Activated CD4-positive, alpha-beta T cell treated with anti-CD3 and anti-CD28 coated beads, Interleukin-10, Interleukin-2, amounts not matched to agents 100 ng/mL and 50 ng/mL, durations not matched to agents 16 hours and 8 hours (primary cell): ENCODE measurements at regions not wholly inside any gene's neighbourhood (a gene's known extent, or its start where the extent isn't known, plus 50 kb on each side); places are given as distances from the start of the nearest gene placed in this dataset.

ENCODE experiments used
- DNase-seq: peaks from one replicate; pipeline ENCODE4 v3.0.0-alpha.2; 2020

GRCh38 chr10:78794736-78795455 lies 273.9 kb upstream of the ZMIZ1 start:
- DNase-seq, result no peak

GRCh38 chr10:78798976-78799730 lies 269.6 kb upstream of the ZMIZ1 start:
- DNase-seq, result no peak

DNA sequence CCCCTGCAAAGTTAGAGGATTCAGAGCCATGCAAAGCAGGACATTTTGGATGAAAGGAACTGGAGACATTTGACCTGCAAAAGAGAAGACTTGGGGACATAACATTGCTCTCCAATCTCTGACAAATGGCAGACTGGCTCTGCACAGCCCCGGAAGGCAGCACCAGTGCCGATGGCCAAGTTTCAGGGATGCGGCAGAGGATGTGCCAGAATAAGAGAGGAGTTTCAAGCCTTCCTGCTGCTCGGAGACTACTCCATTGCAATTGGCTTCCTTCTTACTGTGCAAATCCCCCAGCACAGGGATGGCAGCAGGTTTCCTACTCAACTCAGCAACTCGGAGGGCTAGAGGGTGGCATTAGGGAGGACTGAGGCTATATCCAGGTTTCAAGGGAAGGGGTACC lies 268.8 kb upstream of the ZMIZ1 start:
- DNase-seq, result no peak

DNA sequence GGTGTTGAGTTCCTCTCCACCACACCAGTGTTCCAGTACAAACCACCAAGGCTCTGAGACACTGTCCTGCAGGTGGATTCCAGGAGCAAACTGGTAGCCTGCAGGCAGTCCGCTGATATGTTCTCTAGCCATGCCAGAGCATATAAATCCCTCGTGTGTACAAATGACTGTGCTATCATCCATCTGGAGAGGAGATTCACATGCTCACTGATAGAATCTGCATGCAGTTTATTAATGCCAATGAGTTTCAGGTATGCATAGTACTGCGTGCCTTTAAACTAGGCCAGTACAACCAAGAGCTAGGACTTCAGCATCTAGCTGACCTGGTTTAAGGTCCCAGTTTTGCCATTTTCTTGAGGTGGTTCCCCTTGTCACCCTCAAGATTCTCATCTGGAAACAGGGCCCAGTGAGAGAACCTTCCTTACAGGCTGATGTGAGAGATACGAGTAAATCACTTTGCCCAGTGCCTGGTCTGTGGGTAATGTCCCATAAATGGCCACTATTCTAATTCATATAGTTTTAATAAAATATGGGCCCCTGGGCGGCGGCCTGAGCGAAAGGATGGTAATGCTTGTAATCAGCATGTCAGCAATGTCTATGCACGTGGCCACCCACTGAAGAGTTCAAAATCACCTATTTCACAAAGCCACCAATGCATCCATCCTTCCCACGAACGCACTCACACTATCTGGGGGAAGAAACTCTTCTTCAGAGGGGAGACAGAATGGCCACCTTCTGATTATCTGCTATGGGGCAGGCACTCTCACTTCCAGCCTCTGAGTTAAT lies 268.0 kb upstream of the ZMIZ1 start:
- DNase-seq, result no peak

DNA sequence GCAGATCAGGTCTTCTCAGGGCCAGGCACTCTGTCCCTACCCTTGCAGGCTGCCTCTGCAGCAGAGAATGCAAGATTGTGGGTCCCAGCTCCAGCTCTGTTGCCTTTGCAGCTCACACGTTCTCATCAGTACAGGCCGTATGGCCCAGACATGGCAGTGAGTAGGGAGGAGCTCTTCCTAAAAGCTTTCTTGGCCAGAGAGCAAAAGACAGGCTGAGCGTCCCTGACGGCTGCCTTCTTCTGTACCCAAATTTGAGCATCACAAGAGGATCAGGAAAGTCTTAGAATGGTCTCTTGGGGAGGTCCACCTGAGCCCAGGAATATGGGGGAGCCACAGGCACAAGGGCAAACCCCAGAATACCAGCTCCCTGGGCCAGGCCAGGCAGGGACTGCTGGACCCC lies 266.3 kb upstream of the ZMIZ1 start:
- no peak for DNase-seq

DNA sequence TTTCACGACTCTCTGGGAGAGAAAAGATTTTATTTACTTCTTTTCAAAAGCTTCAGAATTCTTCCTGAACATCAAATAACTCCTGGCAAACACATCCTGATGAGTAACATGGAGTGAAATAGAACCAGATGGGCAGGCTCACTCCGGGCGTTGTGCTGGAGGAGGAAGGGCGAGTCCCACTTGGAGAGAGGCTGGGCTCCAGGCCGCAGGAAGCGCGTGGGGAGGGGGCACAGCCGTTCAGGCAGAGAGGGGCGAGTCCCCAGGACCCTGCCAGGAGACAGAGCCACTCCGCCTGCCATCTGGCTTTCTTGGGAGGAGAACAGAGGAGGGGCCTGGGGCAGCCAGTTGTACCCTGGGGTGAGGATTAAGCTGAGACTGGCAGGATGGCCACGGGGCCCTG lies 265.9 kb upstream of the ZMIZ1 start:
- DNase-seq, result no peak

DNA sequence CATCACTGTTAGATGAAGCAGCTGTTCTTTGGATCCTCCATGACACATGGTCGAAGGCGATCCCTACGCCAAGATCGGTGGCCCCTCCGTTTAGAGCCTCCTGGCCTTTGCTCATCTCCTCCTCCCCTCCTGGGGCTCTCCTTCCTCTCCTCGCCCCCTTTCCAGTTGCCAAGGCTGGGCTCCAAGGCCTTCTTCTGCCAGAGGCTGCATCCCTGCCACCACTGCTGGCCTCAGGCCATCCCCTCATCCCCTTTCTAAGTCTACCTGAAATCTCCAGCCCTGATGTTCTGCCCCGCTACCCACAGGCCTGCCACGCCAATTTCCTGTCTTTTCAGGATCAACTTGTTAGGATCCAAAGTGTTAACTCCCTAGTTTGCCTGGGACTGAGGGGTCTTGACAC lies 265.1 kb upstream of the ZMIZ1 start:
- DNase-seq, result no peak

- DNase-seq, result no peak
These were observed 264.2 kb upstream of the ZMIZ1 start for GRCh38 chr10:78804411-78805032.

- DNase-seq, result no peak
These were observed 263.6 kb upstream of the ZMIZ1 start for GRCh38 chr10:78805176-78805575.

DNA sequence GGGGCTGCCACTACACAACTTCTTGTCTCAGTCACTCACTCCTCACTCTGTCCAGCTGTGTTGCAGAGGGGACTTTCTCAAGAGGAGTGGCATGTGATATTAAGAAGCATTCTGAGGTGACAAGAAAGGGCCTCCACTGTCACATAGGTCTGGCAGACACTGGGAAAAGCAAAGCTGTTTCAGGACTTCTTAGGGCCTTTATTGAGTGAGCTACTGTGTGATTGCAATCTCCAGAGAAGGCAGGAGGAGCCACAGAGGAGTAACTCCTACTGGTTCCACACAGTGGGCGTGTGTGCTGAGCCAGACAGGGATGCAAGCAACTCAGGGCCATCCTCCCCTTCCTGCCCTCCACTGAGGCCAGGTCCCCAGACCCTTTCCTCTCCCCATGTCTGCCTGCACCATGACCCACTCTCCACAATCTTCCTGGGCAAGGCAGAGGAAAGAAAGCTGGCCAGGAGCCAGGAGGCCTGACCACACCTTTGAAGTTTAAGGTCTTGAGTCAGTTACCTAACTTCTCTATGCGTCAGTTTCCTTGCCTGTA lies 262.0 kb upstream of the ZMIZ1 start:
- no peak for DNase-seq

- no peak for DNase-seq
These were observed 261.1 kb upstream of the ZMIZ1 start for GRCh38 chr10:78807504-78808203.

- no peak for DNase-seq
These were observed 260.5 kb upstream of the ZMIZ1 start for GRCh38 chr10:78808286-78808685.

DNA sequence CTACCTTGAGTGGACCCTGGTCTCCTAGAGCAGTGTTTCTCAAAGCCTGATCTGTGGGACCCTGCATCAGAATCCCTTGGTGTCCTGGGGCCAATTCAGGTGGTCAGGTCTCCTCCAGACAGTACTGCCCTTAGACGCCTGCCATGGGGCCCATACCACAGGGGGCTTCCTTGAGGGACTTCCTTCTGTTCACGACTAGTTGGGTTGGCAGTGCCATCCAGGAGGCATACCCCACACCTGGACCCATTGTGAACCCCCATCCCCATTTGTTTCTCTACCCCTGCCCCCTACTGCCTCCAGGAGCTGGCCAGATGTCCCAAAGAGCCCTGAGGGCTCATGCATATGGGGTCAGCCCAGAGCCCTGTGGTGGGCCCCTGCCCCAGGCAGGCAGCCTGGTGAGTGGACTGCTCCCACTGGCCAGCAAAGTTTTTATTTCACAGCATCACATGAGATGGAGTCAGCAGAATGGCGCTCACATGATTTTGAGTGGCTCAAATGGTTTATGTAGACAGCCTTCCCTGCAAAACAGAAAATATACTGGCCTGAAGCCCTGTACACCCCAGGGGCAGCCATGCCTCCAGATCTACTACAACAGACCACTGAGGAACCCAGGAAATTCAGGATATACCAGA lies 259.9 kb upstream of the ZMIZ1 start:
- DNase-seq, result no peak

- DNase-seq, result no peak
These were observed 257.6 kb upstream of the ZMIZ1 start for GRCh38 chr10:78811174-78811573.

- DNase-seq, result no peak
These were observed 256.0 kb upstream of the ZMIZ1 start for GRCh38 chr10:78812571-78813318.

DNA sequence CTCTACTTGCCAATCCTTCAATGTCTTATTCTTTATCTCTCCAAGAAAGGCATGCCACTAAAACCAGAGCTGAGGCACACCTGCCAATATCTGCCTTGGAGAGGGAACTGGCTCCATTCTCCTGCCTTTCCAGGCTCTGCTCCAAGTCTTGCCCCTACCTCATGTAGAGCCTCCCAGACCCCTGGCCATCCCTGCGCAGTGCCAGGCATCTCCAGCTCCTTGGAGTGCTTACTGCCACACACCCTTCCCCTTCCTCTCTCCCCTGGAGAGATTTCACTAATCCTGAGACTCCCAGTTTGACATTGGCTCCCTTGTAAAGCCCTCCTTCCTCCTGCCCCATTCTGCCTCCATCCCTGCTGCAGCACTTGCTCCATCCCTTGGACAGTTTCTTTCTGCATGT lies 255.2 kb upstream of the ZMIZ1 start:
- DNase-seq, result no peak

- no peak for DNase-seq
These were observed 254.8 kb upstream of the ZMIZ1 start for GRCh38 chr10:78813998-78814399.

GRCh38 chr10:78814407-78814806 lies 254.4 kb upstream of the ZMIZ1 start:
- DNase-seq, result no peak

DNA sequence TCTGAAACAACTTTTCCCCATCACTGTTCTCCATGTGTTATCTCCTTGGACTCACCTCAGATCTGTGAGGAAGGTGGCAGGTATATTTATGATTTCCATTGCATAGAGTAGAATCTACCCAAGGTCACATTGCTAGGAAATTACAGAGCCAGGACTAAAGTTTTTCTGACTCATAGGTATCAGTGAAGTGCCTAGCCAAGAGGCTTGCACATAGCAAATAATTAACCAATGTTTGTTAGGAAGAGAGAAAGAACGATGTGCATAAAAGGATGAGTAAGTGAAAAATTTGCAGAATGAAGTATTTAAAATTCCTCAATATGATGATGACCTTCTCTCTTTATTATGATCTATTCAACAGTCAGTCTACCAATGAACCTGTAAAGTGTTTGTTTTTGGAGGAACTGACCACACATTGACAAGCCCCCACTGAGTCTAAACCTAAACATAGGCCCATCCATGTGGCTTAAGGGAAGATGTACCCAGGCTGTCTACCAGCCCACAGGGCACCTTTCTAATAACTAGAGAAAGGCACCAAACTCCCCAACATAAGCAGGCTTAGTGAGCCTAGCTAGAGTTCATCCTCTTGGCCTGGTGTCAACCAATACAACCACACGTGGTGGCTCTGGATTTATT lies 252.9 kb upstream of the ZMIZ1 start:
- no peak for DNase-seq

- DNase-seq, result no peak
These were observed 251.4 kb upstream of the ZMIZ1 start for GRCh38 chr10:78817361-78817760.

DNA sequence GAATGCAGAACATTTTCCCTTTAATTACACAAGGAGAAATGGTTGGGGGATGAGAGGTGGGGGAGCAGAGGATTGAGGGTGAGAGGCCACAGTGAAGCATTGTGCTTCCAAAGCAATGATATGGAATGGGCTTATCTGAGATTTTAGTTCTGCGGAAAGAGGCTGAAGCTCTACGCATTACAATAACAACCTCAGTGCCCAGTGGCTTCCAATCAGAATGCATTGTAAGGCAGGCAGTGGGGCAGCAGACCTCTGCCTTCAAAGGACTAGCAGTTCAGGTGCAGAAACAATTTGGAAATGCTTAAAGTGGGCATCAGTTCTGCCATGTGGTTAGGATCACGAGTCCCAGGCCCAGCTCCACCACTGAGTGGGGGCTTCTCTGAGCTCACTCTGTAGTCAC lies 251.0 kb upstream of the ZMIZ1 start:
- DNase-seq, result no peak
